Liver (tissue), 8 donors: ENCODE measurements at regions not wholly inside any gene's neighbourhood (a gene's known extent, or its start where the extent isn't known, plus 50 kb on each side); places are given as distances from the start of the nearest gene placed in this dataset.

ENCODE experiments used
- DNase-seq: peaks from one replicate; pipeline ENCODE4 v3.0.0-alpha.2; 2017; ENCODE audit warnings: low spot score
- H3K27ac ChIP-seq, 2 donors: one replicate each; pipeline ENCODE4 v1.7.0; 2013; ENCODE audit warnings: inconsistent platforms in 2 of 2, low read length in 2 of 2, control low read depth in 1 of 2, low read depth in 1 of 2, mild to moderate bottlenecking in 1 of 2
- H3K27me3 ChIP-seq, 4 donors: one replicate each; pipeline versions ENCODE4 v1.6.1 to v1.7.0; 2013; ENCODE audit warnings: low read length in 3 of 4, inconsistent platforms in 1 of 4, mild to moderate bottlenecking in 1 of 4, moderate library complexity in 1 of 4; ENCODE audit not compliant: control insufficient read depth in 4 of 4, insufficient read depth in 4 of 4
- H3K36me3 ChIP-seq, 4 donors: one replicate each; pipeline versions ENCODE4 v1.6.1 to v1.7.0; 2013; ENCODE audit warnings: low read length in 3 of 4, mild to moderate bottlenecking in 3 of 4, low read depth in 1 of 4, moderate library complexity in 1 of 4; ENCODE audit not compliant: control insufficient read depth in 4 of 4, insufficient read depth in 3 of 4
- H3K4me1 ChIP-seq, 4 donors: one replicate each; pipeline versions ENCODE4 v1.6.1 to v1.7.0; 2013; ENCODE audit warnings: low read length in 3 of 4, mild to moderate bottlenecking in 3 of 4, moderate library complexity in 1 of 4; ENCODE audit not compliant: control insufficient read depth in 4 of 4, insufficient read depth in 4 of 4
- H3K4me3 ChIP-seq, 3 donors: one replicate each; pipeline versions ENCODE4 v1.6.1 to v1.7.0; 2013; ENCODE audit warnings: low read length in 3 of 3, control low read depth in 1 of 3, low read depth in 1 of 3, mild to moderate bottlenecking in 1 of 3
- H3K9ac ChIP-seq, 2 donors: one replicate each; pipeline ENCODE4 v1.7.0; 2013; ENCODE audit warnings: low read length in 2 of 2, mild to moderate bottlenecking in 2 of 2, moderate library complexity in 2 of 2, control low read depth in 1 of 2, low read depth in 1 of 2
- H3K9me3 ChIP-seq, 4 donors: one replicate each; pipeline versions ENCODE4 v1.6.1 to v1.7.0; 2013; ENCODE audit warnings: low read length in 3 of 4; ENCODE audit not compliant: control insufficient read depth in 4 of 4
- EGR1 ChIP-seq, 2 donors: IDR thresholded peaks; 2 replicates each; pipeline ENCODE4 v1.6.1; 2016 to 2018; ENCODE audit warnings: antibody characterized with exemption in 2 of 2, low read depth in 2 of 2
- FOXA1 ChIP-seq: IDR thresholded peaks from 2 replicates; pipeline ENCODE4 v1.6.1; 2016; ENCODE audit warnings: antibody characterized with exemption
- FOXA2 ChIP-seq: IDR thresholded peaks from 2 replicates; pipeline ENCODE4 v1.6.1; 2016; ENCODE audit warnings: antibody characterized with exemption
- GABPA ChIP-seq, 2 donors: IDR thresholded peaks in 1 of 2; conservative IDR thresholded peaks in 1 of 2; 2 replicates each; pipeline ENCODE4 v1.6.1; 2016; ENCODE audit warnings: antibody characterized with exemption in 2 of 2, mild to moderate bottlenecking in 1 of 2, moderate library complexity in 1 of 2
- HNF4A ChIP-seq, 2 donors: conservative IDR thresholded peaks; 2 replicates each; pipeline ENCODE4 v1.6.1; 2016; ENCODE audit warnings: antibody characterized with exemption in 2 of 2, mild to moderate bottlenecking in 2 of 2
- NR2F2 ChIP-seq: IDR thresholded peaks from 2 replicates; pipeline ENCODE4 v1.6.1; 2016; ENCODE audit warnings: antibody characterized with exemption
- RAD21 ChIP-seq, 2 donors: IDR thresholded peaks; 2 replicates each; pipeline ENCODE4 v1.6.1; 2016; ENCODE audit warnings: antibody characterized with exemption in 2 of 2, mild to moderate bottlenecking in 2 of 2
- RXRA ChIP-seq, 2 donors: IDR thresholded peaks; 2 replicates each; pipeline ENCODE4 v1.6.1; 2017 to 2018; ENCODE audit warnings: antibody characterized with exemption in 2 of 2, mild to moderate bottlenecking in 1 of 2
- SP1 ChIP-seq: IDR thresholded peaks from 2 replicates; pipeline ENCODE4 v1.6.1; 2018; ENCODE audit warnings: antibody characterized with exemption, mild to moderate bottlenecking
- TAF1 ChIP-seq: conservative IDR thresholded peaks from 2 replicates; pipeline ENCODE4 v1.6.1; 2016; ENCODE audit warnings: antibody characterized with exemption, mild to moderate bottlenecking
- WGBS: extraction: QIAGEN DNeasy Blood & Tissue Kit; methylation state at CpG from one replicate; pipeline ENCODE4 v1.1.7; 2013; 5-methylcytosine and 5-hydroxymethylcytosine counted together
- TF ChIP-seq, protein P1 (sequence below): IDR thresholded peaks from 2 replicates; pipeline ENCODE4 v1.6.1; 2016; ENCODE audit warnings: antibody characterized with exemption
- TF ChIP-seq, protein P2 (sequence below): IDR thresholded peaks from 2 replicates; pipeline ENCODE4 v1.6.1; 2016; ENCODE audit warnings: antibody characterized with exemption
- TF ChIP-seq, protein P3 (sequence below): fragments of 150-350 bp; IDR thresholded peaks from 2 replicates; pipeline ENCODE4 v1.5.1; 2017; ENCODE audit warnings: improper control_type of control experiment, low read depth, low read length; ENCODE audit not compliant: missing input control
- TF ChIP-seq, protein P4 (sequence below): IDR thresholded peaks from 2 replicates; pipeline ENCODE4 v1.6.1; 2016; ENCODE audit warnings: antibody characterized with exemption, mild to moderate bottlenecking
- TF ChIP-seq, protein P5 (sequence below): IDR thresholded peaks from 2 replicates; pipeline ENCODE4 v1.6.1; 2016; ENCODE audit warnings: antibody characterized with exemption
- donor health status: healthy.
- donor health status: healthy.
- donor health status: healthy.
- donor health status: healthy.
- donor health status: healthy.

DNA sequence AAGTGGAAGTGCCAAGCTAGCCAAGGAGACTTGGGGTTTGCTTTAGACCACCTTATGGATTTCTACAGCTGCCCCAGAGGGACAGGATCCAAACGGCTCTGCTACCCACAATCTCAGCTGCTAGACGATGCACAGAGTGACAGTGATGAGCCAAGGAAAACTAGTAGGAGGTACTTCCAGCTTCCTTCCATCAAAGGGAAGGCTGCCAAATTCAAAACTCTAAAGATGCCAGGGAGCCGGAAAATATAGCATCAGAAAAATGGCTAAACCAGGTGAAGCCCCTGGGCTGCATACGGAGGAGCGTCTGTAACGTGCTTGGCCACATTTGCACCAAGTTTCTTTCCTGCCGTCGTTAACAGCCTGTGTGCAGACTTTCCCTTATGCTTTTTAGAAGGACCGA lies 245.5 kb upstream of the ZNF521 start (continued):
- TF ChIP-seq, protein P1, sequence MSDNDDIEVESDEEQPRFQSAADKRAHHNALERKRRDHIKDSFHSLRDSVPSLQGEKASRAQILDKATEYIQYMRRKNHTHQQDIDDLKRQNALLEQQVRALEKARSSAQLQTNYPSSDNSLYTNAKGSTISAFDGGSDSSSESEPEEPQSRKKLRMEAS = no peak
- TF ChIP-seq GABPA (IDR thresholded peaks at IDR 0.05 in 1 of 2, conservative IDR thresholded peaks at IDR 0.05 in 1 of 2) (no peak), SP1 (no peak), FOXA2 (no peak), RXRA (IDR thresholded peaks at IDR 0.05) (no peak), FOXA1 (no peak), HNF4A (conservative IDR thresholded peaks at IDR 0.05) (no peak)

DNA sequence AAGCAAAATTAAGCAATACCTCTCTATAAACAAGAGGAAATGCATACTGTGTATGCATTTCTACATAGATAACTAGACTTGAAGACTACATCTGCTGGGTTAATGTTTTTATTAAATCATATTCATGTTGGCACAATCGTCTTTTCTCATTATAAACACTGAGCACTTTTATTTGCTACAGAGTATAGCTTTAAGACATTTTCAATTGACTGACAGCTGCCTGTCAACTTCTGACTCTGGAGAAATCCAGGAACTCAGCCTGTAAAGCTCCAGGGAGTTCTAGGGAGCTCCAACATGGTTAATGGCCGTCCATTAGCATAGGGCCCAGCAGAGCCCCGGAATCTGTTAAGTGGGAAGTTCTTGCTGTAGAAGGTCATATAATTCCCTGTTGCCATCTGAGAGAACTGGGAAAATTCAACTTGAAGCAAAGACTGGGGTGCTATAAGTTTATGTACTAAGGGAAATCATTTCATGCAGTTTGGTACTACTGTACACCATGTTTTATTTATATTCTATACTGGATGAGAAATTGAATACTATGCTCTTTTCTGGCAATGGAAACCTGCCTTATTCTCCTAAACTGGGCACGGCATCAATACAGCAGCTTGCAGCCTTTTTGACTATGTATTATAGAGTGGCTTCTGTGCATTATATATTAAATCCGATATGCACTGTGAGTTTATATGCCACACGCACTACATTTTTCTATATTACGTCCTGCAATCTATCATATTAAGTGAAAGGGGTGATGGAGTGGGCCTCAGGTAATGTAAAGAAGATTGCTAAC lies 243.5 kb upstream of the ZNF521 start:
- Histone ChIP-seq H3K9me3 (no peaks in the 10 kb centered on the region), H3K9ac (no peak overlapping the region), H3K36me3 (no peaks in the 10 kb centered on the region), H3K4me3 (no peak overlapping the region), H3K27me3 (peaks cover 0 to 2% (median 0%) of the 10 kb centered on the region in 4 donors), H3K27ac (no peak overlapping the region), H3K4me1 (no peaks in the 10 kb centered on the region)
- no peak for DNase-seq
- WGBS = 75% methylated on average over 7 of the region's 7 CpGs
- TF ChIP-seq, protein P2, sequence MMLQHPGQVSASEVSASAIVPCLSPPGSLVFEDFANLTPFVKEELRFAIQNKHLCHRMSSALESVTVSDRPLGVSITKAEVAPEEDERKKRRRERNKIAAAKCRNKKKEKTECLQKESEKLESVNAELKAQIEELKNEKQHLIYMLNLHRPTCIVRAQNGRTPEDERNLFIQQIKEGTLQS = no peak
- TF ChIP-seq HNF4A (conservative IDR thresholded peaks at IDR 0.05) (no peak), FOXA2 (no peak), SP1 (no peak), TAF1 (no peak), EGR1 (IDR thresholded peaks at IDR 0.05; ENCODE audit: low read depth in 2 of 2) (no peak), FOXA1 (no peak), RAD21 (IDR thresholded peaks at IDR 0.05) (no peak)
- TF ChIP-seq, protein P3, sequence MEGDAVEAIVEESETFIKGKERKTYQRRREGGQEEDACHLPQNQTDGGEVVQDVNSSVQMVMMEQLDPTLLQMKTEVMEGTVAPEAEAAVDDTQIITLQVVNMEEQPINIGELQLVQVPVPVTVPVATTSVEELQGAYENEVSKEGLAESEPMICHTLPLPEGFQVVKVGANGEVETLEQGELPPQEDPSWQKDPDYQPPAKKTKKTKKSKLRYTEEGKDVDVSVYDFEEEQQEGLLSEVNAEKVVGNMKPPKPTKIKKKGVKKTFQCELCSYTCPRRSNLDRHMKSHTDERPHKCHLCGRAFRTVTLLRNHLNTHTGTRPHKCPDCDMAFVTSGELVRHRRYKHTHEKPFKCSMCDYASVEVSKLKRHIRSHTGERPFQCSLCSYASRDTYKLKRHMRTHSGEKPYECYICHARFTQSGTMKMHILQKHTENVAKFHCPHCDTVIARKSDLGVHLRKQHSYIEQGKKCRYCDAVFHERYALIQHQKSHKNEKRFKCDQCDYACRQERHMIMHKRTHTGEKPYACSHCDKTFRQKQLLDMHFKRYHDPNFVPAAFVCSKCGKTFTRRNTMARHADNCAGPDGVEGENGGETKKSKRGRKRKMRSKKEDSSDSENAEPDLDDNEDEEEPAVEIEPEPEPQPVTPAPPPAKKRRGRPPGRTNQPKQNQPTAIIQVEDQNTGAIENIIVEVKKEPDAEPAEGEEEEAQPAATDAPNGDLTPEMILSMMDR = no peak

DNA sequence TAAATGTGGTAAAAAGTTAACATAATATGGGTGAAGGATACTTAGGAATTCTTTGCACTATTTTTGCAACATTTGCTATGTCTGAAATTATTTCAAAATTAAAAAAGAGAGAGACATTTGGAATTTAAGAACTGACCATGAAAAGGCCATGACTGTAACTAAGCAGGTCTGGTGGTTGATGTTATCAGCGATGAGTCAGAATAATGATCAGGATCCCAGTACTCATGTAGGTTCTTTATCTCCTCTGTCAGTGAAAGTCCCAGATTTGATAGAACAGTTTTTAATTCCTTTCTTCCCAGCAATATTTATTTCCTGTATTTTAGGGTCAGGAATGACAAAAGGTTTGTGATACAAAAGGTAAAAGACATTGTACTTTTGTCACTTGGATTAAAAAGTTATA lies 242.4 kb upstream of the ZNF521 start:
- WGBS = 92% methylated on average over 1 of the region's 1 CpG
- Histone ChIP-seq H3K9me3 (no peaks in the 10 kb centered on the region), H3K27ac (no peak overlapping the region)

More for the DNA sequence above, 242.4 kb upstream of the ZNF521 start:
- Histone ChIP-seq H3K36me3 (no peaks in the 10 kb centered on the region), H3K4me3 (no peak overlapping the region), H3K9ac (no peak overlapping the region), H3K4me1 (no peaks in the 10 kb centered on the region), H3K27me3 (peaks cover 0 to 2% (median 0%) of the 10 kb centered on the region in 4 donors)
- no peak for DNase-seq
- TF ChIP-seq FOXA1 = no peak
- TF ChIP-seq, protein P3 = no peak
- TF ChIP-seq, protein P4, sequence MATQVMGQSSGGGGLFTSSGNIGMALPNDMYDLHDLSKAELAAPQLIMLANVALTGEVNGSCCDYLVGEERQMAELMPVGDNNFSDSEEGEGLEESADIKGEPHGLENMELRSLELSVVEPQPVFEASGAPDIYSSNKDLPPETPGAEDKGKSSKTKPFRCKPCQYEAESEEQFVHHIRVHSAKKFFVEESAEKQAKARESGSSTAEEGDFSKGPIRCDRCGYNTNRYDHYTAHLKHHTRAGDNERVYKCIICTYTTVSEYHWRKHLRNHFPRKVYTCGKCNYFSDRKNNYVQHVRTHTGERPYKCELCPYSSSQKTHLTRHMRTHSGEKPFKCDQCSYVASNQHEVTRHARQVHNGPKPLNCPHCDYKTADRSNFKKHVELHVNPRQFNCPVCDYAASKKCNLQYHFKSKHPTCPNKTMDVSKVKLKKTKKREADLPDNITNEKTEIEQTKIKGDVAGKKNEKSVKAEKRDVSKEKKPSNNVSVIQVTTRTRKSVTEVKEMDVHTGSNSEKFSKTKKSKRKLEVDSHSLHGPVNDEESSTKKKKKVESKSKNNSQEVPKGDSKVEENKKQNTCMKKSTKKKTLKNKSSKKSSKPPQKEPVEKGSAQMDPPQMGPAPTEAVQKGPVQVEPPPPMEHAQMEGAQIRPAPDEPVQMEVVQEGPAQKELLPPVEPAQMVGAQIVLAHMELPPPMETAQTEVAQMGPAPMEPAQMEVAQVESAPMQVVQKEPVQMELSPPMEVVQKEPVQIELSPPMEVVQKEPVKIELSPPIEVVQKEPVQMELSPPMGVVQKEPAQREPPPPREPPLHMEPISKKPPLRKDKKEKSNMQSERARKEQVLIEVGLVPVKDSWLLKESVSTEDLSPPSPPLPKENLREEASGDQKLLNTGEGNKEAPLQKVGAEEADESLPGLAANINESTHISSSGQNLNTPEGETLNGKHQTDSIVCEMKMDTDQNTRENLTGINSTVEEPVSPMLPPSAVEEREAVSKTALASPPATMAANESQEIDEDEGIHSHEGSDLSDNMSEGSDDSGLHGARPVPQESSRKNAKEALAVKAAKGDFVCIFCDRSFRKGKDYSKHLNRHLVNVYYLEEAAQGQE = no peak
- TF ChIP-seq, protein P5, sequence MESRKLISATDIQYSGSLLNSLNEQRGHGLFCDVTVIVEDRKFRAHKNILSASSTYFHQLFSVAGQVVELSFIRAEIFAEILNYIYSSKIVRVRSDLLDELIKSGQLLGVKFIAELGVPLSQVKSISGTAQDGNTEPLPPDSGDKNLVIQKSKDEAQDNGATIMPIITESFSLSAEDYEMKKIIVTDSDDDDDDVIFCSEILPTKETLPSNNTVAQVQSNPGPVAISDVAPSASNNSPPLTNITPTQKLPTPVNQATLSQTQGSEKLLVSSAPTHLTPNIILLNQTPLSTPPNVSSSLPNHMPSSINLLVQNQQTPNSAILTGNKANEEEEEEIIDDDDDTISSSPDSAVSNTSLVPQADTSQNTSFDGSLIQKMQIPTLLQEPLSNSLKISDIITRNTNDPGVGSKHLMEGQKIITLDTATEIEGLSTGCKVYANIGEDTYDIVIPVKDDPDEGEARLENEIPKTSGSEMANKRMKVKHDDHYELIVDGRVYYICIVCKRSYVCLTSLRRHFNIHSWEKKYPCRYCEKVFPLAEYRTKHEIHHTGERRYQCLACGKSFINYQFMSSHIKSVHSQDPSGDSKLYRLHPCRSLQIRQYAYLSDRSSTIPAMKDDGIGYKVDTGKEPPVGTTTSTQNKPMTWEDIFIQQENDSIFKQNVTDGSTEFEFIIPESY = no peak
- TF ChIP-seq, protein P1 = no peak
- TF ChIP-seq RAD21 (IDR thresholded peaks at IDR 0.05) = no peak
- TF ChIP-seq EGR1 (IDR thresholded peaks at IDR 0.05; ENCODE audit: low read depth in 2 of 2) = no peak
- no peak for TF ChIP-seq HNF4A (conservative IDR thresholded peaks at IDR 0.05)
- TF ChIP-seq RXRA (IDR thresholded peaks at IDR 0.05) = no peak
- TF ChIP-seq, protein P2 = no peak
- no peak for TF ChIP-seq FOXA2
- TF ChIP-seq GABPA (IDR thresholded peaks at IDR 0.05 in 1 of 2, conservative IDR thresholded peaks at IDR 0.05 in 1 of 2) = no peak
- no peak for TF ChIP-seq NR2F2
